Retinal pigment epithelial cell (primary cell): ENCODE measurements at regions not wholly inside any gene's neighbourhood (a gene's known extent, or its start where the extent isn't known, plus 50 kb on each side); places are given as distances from the start of the nearest gene placed in this dataset.

Experiments used
- DNase-seq: peaks from one replicate; pipeline ENCODE4 v3.0.0-alpha.2; 2010; ENCODE audit warnings: low read depth
- H3K4me3 ChIP-seq: 2 replicates; pipeline ENCODE4 v1.5.1; 2011; ENCODE audit warnings: mild to moderate bottlenecking, low read length, control low read depth, moderate library complexity
- CTCF ChIP-seq: conservative IDR thresholded peaks from 2 replicates; pipeline ENCODE4 v1.5.1; 2011; ENCODE audit warnings: low read depth, low read length, control low read depth, inconsistent platforms

- H3K4me3 ChIP-seq, result no peak overlapping the region
- DNase-seq, result no peak
- no peak for TF ChIP-seq CTCF
These were observed 146.4 kb upstream of the STEAP1 start for GRCh38 chr7:90007831-90008230.

GRCh38 chr7:90022213-90022612 is 132.1 kb upstream of the STEAP1 start:
- TF ChIP-seq CTCF, result no peak
- H3K4me3 ChIP-seq, result no peak overlapping the region
- no peak for DNase-seq

- H3K4me3 ChIP-seq, result no peak overlapping the region
- DNase-seq, result no peak
- TF ChIP-seq CTCF, result no peak
These were observed 128.5 kb upstream of the STEAP1 start for GRCh38 chr7:90025771-90026170.

- no peak overlapping the region for H3K4me3 ChIP-seq
- TF ChIP-seq CTCF, result no peak
- DNase-seq, result no peak
These were observed 120.4 kb upstream of the STEAP1 start for GRCh38 chr7:90033850-90034249.

GRCh38 chr7:90053094-90053493 is 101.2 kb upstream of the STEAP1 start:
- no peak for TF ChIP-seq CTCF
- DNase-seq, result no peak
- H3K4me3 ChIP-seq, result no peak overlapping the region

GRCh38 chr7:90061077-90061476 is 93.2 kb upstream of the STEAP1 start:
- no peak overlapping the region for H3K4me3 ChIP-seq
- DNase-seq, result no peak
- no peak for TF ChIP-seq CTCF

GRCh38 chr7:90064370-90064769 is 89.9 kb upstream of the STEAP1 start:
- no peak for TF ChIP-seq CTCF
- H3K4me3 ChIP-seq, result no peak overlapping the region
- peak; percentile 3 for DNase-seq
